GM12878 (cell line): ENCODE measurements at regions not wholly inside any gene's neighbourhood (a gene's known extent, or its start where the extent isn't known, plus 50 kb on each side); places are given as distances from the start of the nearest gene placed in this dataset.

Experiments
- ATAC-seq: fragments of 200-7000 bp; cut with Tn5 transposase; 3 replicates; pipeline ENCODE4 v1.9.1; 2020; ENCODE audit warnings: mild to moderate bottlenecking, moderate library complexity
- BruUV-seq: library from RNA; stranded (reverse); fragments of 400-500 nt; replicated peaks from 2 replicates; lab custom pipeline; 2021; lab: Mats Ljungman, UMichigan
- CTCF ChIA-PET: fragments of 300-600 bp; sonication (Branson Sonifier 250); formaldehyde crosslinking; extraction: SDS; loops from one replicate; lab custom pipeline; 2021; ENCODE audit warnings: inconsistent platforms; lab: Yijun Ruan, JAX
- POLR2A ChIA-PET: fragments of 350-600 bp; formaldehyde crosslinking; extraction: SDS; loops from one replicate; lab custom pipeline; 2021; ENCODE audit warnings: inconsistent platforms; lab: Charles Lee
- RAD21 ChIA-PET: fragments of 300-600 bp; sonication (Branson Sonifier 250); formaldehyde crosslinking; loops from one replicate; lab custom pipeline; 2023; ENCODE audit warnings: antibody characterized with exemption; ENCODE audit not compliant: unreplicated experiment; lab: Charles Lee
- SMC1A ChIA-PET: fragments of 300-600 bp; sonication (Branson Sonifier 250); formaldehyde crosslinking; loops from one replicate; lab custom pipeline; 2023; ENCODE audit not compliant: unreplicated experiment, uncharacterized antibody; lab: Charles Lee
- DNase-seq: peaks from one replicate; pipeline ENCODE4 v3.0.0-alpha.2; 2011; ENCODE audit warnings: low read depth, low spot score
- FAIRE-seq: peaks from 3 replicates; lab custom pipeline; 2011; peaks lifted over from hg19 to GRCh38; lab: Jason Lieb, UNC
- H2AFZ ChIP-seq: 2 replicates; pipeline ENCODE4 v1.6.0; 2011; ENCODE audit warnings: low read depth, low read length, control low read depth; ENCODE audit not compliant: control insufficient read depth
- H3K27ac ChIP-seq: 2 replicates; pipeline ENCODE4 v1.5.1; 2011; ENCODE audit warnings: control low read depth; ENCODE audit not compliant: control insufficient read depth, insufficient read depth
- H3K27me3 ChIP-seq, 2 experiments: replicated peaks in 1 of 2; 2 replicates each; pipeline versions ENCODE4 v1.6.0 to v1.6.1; 2011; ENCODE audit warnings: low read length in 1 of 2; ENCODE audit not compliant: control insufficient read depth in 2 of 2, insufficient read depth in 2 of 2
- H3K36me3 ChIP-seq, 2 experiments: 2 replicates each; pipeline ENCODE4 v1.5.1; 2011; ENCODE audit warnings: low read length in 1 of 2; ENCODE audit not compliant: control insufficient read depth in 2 of 2, insufficient read depth in 2 of 2
- H3K4me1 ChIP-seq: 2 replicates; pipeline ENCODE4 v1.6.1; 2011; ENCODE audit warnings: mild to moderate bottlenecking, low read length, moderate library complexity, mixed read lengths; ENCODE audit not compliant: control insufficient read depth, insufficient read depth
- H3K4me2 ChIP-seq: 2 replicates; pipeline ENCODE4 v1.6.0; 2011; ENCODE audit warnings: control low read depth; ENCODE audit not compliant: control insufficient read depth, insufficient read depth
- H3K4me3 ChIP-seq: fragments of 200-600 bp; sonication (generic); 2 replicates; pipeline ENCODE4 v1.5.1; 2016
- H3K79me2 ChIP-seq: 2 replicates; pipeline ENCODE4 v1.6.0; 2011; ENCODE audit warnings: low read length; ENCODE audit not compliant: control insufficient read depth, insufficient read depth
- H3K9ac ChIP-seq: 2 replicates; pipeline ENCODE4 v1.8.0; 2011; ENCODE audit warnings: low read length, control low read depth, mixed read lengths; ENCODE audit not compliant: control insufficient read depth, insufficient read depth
- H3K9me3 ChIP-seq: replicated peaks from 3 replicates; pipeline ENCODE4 v1.5.1; 2011; ENCODE audit warnings: mild to moderate bottlenecking, low read length; ENCODE audit not compliant: control insufficient read depth, insufficient read depth
- H4K20me1 ChIP-seq: 2 replicates; pipeline ENCODE4 v1.6.0; 2011; ENCODE audit not compliant: control insufficient read depth, insufficient read depth
- CREM ChIP-seq: IDR thresholded peaks from 2 replicates; pipeline ENCODE4 v1.6.1; 2014; ENCODE audit warnings: antibody characterized with exemption, low read depth
- HDGF ChIP-seq: fragments of 450-650 bp; IDR thresholded peaks from 2 replicates; pipeline ENCODE4 v1.6.1; 2016; ENCODE audit warnings: antibody characterized with exemption
- JUND ChIP-seq: IDR thresholded peaks from 2 replicates; pipeline ENCODE4 v1.6.1; 2012; ENCODE audit warnings: low read depth, mild to moderate bottlenecking, low read length, improper control_type of control experiment, moderate library complexity
- NRF1 ChIP-seq: conservative IDR thresholded peaks from 2 replicates; pipeline ENCODE4 v1.6.1; 2011; ENCODE audit warnings: mild to moderate bottlenecking, low read depth, low read length, improper control_type of control experiment
- POLR2AphosphoS5 ChIP-seq: IDR thresholded peaks from 2 replicates; pipeline ENCODE4 v1.6.1; 2011; ENCODE audit warnings: mild to moderate bottlenecking, low read length, inconsistent platforms
- RB1 ChIP-seq: fragments of 450-650 bp; formaldehyde crosslinking; IDR thresholded peaks from 2 replicates; pipeline ENCODE4 v1.6.1; 2017; ENCODE audit warnings: mild to moderate bottlenecking, borderline replicate concordance
- STAT1 ChIP-seq: fragments of 450-650 bp; conservative IDR thresholded peaks from 2 replicates; pipeline ENCODE4 v1.6.1; 2014; ENCODE audit warnings: antibody characterized with exemption, mild to moderate bottlenecking
- TAF1 ChIP-seq: IDR thresholded peaks from 2 replicates; pipeline ENCODE4 v1.6.1; 2011; ENCODE audit warnings: mild to moderate bottlenecking, low read depth, low read length, borderline replicate concordance
- TCF7 ChIP-seq: IDR thresholded peaks from 2 replicates; pipeline ENCODE4 v1.6.1; 2014; ENCODE audit warnings: antibody characterized with exemption, borderline replicate concordance
- ZZZ3 ChIP-seq: IDR thresholded peaks from 2 replicates; pipeline ENCODE4 v1.6.1; 2011; ENCODE audit warnings: low read depth; ENCODE audit not compliant: control insufficient read depth, insufficient read length
- WGBS: methylation state at CpG from one replicate; pipeline ENCODE4 v1.1.6; 2016; ENCODE audit warnings: low lambda C conversion rate; ENCODE audit not compliant: insufficient replicate concordance, insufficient coverage; ENCODE audit errors: missing lambda C conversion rate; 5-methylcytosine and 5-hydroxymethylcytosine counted together
- in situ Hi-C: fragments of 300-500 bp; cut with MboI; formaldehyde crosslinking; loops from 9 replicates; pipeline ENCODE4 v1.14.3; 2018; ENCODE audit warnings: mixed read lengths
- intact Hi-C: fragments of 100-400 bp; cut with micrococcal nuclease; formaldehyde crosslinking; loops from one replicate; pipeline ENCODE4 v1.14.2; 2022; ENCODE audit not compliant: unreplicated experiment
- TF ChIP-seq, protein P1 (sequence below): fragments of 450-650 bp; IDR thresholded peaks from 2 replicates; pipeline ENCODE4 v1.6.1; 2016; ENCODE audit warnings: mild to moderate bottlenecking
- TF ChIP-seq, protein P2 (sequence below): fragments of 450-650 bp; formaldehyde crosslinking; IDR thresholded peaks from 2 replicates; pipeline ENCODE4 v1.4.0; 2020; ENCODE audit warnings: mild to moderate bottlenecking, moderate library complexity
- TF ChIP-seq, protein P3 (sequence below): IDR thresholded peaks from 2 replicates; pipeline ENCODE4 v1.6.1; 2011; ENCODE audit warnings: low read depth, low read length, improper control_type of control experiment, borderline replicate concordance
- TF ChIP-seq, protein P4 (sequence below): IDR thresholded peaks from 2 replicates; pipeline ENCODE4 v1.6.1; 2012; ENCODE audit warnings: improper control_type of control experiment, low read depth, low read length; ENCODE audit not compliant: insufficient replicate concordance

GRCh38 chr11:106427736-106428135 is 350.3 kb downstream of the AASDHPPT start:
- WGBS = 18% methylated on average over 2 of the region's 2 CpGs
- FAIRE-seq (no peak), DNase-seq (no peak), ATAC-seq (no peak)
- no peaks in the 10 kb centered on the region; a peak in 1 of 4 replicates for H3K27me3 ChIP-seq
- no peaks in the 10 kb centered on the region for H4K20me1 ChIP-seq
- SMC1A ChIA-PET = interaction anchor here (0.7 kb wide), 1 partner anchor 741 kb away, joined by 3 read pairs; no protein-coding TSS in a partner anchor
- RAD21 ChIA-PET = no interaction called here
- POLR2A ChIA-PET = no interaction called here
- intact Hi-C loops = no loop called here
- no peak overlapping the region for H3K4me2 ChIP-seq
- H2AFZ ChIP-seq = no peak overlapping the region
- in situ Hi-C loops = no loop called here
- no peak overlapping the region for H3K4me3 ChIP-seq
- H3K9ac ChIP-seq = no peak overlapping the region
- H3K79me2 ChIP-seq = no peaks in the 10 kb centered on the region
- no peaks in the 10 kb centered on the region for H3K36me3 ChIP-seq
- BruUV-seq = no TSS peak
- H3K27ac ChIP-seq = no peak overlapping the region
- no peaks in the 10 kb centered on the region for H3K4me1 ChIP-seq
- no peaks in the 10 kb centered on the region for H3K9me3 ChIP-seq
- CTCF ChIA-PET = interaction anchor here (0.6 kb wide), 1 partner anchor 595 kb away, joined by 3 read pairs; no protein-coding TSS in a partner anchor
- TF ChIP-seq, protein P1, sequence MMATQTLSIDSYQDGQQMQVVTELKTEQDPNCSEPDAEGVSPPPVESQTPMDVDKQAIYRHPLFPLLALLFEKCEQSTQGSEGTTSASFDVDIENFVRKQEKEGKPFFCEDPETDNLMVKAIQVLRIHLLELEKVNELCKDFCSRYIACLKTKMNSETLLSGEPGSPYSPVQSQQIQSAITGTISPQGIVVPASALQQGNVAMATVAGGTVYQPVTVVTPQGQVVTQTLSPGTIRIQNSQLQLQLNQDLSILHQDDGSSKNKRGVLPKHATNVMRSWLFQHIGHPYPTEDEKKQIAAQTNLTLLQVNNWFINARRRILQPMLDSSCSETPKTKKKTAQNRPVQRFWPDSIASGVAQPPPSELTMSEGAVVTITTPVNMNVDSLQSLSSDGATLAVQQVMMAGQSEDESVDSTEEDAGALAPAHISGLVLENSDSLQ = no peak
- no peak for TF ChIP-seq JUND
- no peak for TF ChIP-seq POLR2AphosphoS5
- no peak for TF ChIP-seq TCF7
- no peak for TF ChIP-seq HDGF
- TF ChIP-seq TAF1 = no peak
- TF ChIP-seq, protein P2, sequence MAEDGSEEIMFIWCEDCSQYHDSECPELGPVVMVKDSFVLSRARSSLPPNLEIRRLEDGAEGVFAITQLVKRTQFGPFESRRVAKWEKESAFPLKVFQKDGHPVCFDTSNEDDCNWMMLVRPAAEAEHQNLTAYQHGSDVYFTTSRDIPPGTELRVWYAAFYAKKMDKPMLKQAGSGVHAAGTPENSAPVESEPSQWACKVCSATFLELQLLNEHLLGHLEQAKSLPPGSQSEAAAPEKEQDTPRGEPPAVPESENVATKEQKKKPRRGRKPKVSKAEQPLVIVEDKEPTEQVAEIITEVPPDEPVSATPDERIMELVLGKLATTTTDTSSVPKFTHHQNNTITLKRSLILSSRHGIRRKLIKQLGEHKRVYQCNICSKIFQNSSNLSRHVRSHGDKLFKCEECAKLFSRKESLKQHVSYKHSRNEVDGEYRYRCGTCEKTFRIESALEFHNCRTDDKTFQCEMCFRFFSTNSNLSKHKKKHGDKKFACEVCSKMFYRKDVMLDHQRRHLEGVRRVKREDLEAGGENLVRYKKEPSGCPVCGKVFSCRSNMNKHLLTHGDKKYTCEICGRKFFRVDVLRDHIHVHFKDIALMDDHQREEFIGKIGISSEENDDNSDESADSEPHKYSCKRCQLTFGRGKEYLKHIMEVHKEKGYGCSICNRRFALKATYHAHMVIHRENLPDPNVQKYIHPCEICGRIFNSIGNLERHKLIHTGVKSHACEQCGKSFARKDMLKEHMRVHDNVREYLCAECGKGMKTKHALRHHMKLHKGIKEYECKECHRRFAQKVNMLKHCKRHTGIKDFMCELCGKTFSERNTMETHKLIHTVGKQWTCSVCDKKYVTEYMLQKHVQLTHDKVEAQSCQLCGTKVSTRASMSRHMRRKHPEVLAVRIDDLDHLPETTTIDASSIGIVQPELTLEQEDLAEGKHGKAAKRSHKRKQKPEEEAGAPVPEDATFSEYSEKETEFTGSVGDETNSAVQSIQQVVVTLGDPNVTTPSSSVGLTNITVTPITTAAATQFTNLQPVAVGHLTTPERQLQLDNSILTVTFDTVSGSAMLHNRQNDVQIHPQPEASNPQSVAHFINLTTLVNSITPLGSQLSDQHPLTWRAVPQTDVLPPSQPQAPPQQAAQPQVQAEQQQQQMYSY (CRISPR knock-in tag) = no peak
- TF ChIP-seq CREM = no peak
- TF ChIP-seq ZZZ3 = no peak
- TF ChIP-seq RB1 = no peak
- no peak for TF ChIP-seq NRF1
- TF ChIP-seq, protein P3, sequence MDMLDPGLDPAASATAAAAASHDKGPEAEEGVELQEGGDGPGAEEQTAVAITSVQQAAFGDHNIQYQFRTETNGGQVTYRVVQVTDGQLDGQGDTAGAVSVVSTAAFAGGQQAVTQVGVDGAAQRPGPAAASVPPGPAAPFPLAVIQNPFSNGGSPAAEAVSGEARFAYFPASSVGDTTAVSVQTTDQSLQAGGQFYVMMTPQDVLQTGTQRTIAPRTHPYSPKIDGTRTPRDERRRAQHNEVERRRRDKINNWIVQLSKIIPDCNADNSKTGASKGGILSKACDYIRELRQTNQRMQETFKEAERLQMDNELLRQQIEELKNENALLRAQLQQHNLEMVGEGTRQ = no peak
- TF ChIP-seq STAT1 = no peak
- TF ChIP-seq, protein P4, sequence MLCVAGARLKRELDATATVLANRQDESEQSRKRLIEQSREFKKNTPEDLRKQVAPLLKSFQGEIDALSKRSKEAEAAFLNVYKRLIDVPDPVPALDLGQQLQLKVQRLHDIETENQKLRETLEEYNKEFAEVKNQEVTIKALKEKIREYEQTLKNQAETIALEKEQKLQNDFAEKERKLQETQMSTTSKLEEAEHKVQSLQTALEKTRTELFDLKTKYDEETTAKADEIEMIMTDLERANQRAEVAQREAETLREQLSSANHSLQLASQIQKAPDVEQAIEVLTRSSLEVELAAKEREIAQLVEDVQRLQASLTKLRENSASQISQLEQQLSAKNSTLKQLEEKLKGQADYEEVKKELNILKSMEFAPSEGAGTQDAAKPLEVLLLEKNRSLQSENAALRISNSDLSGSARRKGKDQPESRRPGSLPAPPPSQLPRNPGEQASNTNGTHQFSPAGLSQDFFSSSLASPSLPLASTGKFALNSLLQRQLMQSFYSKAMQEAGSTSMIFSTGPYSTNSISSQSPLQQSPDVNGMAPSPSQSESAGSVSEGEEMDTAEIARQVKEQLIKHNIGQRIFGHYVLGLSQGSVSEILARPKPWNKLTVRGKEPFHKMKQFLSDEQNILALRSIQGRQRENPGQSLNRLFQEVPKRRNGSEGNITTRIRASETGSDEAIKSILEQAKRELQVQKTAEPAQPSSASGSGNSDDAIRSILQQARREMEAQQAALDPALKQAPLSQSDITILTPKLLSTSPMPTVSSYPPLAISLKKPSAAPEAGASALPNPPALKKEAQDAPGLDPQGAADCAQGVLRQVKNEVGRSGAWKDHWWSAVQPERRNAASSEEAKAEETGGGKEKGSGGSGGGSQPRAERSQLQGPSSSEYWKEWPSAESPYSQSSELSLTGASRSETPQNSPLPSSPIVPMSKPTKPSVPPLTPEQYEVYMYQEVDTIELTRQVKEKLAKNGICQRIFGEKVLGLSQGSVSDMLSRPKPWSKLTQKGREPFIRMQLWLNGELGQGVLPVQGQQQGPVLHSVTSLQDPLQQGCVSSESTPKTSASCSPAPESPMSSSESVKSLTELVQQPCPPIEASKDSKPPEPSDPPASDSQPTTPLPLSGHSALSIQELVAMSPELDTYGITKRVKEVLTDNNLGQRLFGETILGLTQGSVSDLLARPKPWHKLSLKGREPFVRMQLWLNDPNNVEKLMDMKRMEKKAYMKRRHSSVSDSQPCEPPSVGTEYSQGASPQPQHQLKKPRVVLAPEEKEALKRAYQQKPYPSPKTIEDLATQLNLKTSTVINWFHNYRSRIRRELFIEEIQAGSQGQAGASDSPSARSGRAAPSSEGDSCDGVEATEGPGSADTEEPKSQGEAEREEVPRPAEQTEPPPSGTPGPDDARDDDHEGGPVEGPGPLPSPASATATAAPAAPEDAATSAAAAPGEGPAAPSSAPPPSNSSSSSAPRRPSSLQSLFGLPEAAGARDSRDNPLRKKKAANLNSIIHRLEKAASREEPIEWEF = no peak
